ENCODE measurements at regions not wholly inside any gene's neighbourhood (a gene's known extent, or its start where the extent isn't known, plus 50 kb on each side); places are given as distances from the start of the nearest gene placed in this dataset.
A peak's percentile ranks its signal among the peaks of the same experiment; 100 is the strongest.

DNA sequence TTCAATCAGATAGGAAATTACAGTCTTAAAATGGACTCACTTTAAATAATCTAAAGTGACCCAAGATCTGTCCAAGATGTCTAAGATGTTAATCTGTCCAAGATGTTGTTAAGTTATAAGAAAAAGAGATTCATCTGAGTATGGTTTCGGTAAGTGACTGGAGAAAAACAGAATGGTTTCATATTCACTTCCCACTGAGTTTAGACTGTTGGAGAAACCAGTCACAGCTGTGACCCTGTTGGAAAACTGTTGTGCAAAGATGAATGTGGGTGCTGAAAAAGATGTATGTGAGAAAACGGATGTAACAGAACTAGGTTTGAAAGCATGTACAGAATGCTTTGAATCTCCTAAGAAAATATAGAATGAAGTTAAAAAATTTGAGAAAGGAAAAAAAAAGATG, 325.9 kb downstream of the COL12A1 start:
- DNase-seq (ENCODE audit: low read depth) = peak; percentile 16
- no peak overlapping the region for H3K4me3 ChIP-seq (ENCODE audit: control insufficient read depth, low read depth, low read length)
- TF ChIP-seq, protein P1, sequence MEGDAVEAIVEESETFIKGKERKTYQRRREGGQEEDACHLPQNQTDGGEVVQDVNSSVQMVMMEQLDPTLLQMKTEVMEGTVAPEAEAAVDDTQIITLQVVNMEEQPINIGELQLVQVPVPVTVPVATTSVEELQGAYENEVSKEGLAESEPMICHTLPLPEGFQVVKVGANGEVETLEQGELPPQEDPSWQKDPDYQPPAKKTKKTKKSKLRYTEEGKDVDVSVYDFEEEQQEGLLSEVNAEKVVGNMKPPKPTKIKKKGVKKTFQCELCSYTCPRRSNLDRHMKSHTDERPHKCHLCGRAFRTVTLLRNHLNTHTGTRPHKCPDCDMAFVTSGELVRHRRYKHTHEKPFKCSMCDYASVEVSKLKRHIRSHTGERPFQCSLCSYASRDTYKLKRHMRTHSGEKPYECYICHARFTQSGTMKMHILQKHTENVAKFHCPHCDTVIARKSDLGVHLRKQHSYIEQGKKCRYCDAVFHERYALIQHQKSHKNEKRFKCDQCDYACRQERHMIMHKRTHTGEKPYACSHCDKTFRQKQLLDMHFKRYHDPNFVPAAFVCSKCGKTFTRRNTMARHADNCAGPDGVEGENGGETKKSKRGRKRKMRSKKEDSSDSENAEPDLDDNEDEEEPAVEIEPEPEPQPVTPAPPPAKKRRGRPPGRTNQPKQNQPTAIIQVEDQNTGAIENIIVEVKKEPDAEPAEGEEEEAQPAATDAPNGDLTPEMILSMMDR (conservative IDR thresholded peaks at IDR 0.05; ENCODE audit: control insufficient read depth, insufficient read depth, low read depth, low read length) = no peak

DNA sequence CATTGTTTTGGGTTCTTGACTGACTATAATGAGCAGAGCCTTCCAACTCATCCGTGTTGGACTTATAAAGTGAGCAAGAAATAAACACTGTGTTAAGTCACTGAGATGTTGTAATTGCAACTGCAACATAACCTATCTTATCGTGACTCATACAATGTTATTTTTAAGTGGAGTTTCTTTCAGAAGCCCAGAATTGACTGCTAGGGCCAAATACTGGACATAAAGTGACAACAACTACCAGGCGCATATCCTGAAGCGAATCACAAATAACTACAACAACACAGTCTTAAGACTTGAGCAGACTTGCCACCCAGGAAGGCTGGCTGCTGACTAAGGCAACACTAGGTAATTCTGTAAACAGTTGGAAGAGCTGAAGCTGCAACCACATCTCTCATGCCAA, 326.6 kb downstream of the COL12A1 start:
- H3K4me3 ChIP-seq (ENCODE audit: control insufficient read depth, low read depth, low read length) = no peak overlapping the region
- peak; percentile 92 for DNase-seq (ENCODE audit: low read depth)
- TF ChIP-seq, protein P1 (conservative IDR thresholded peaks at IDR 0.05; ENCODE audit: control insufficient read depth, insufficient read depth, low read depth, low read length) = no peak

GRCh38 chr6:74875193-74875592, 330.7 kb downstream of the COL12A1 start:
- DNase-seq (ENCODE audit: low read depth) = no peak
- TF ChIP-seq, protein P1 (conservative IDR thresholded peaks at IDR 0.05; ENCODE audit: control insufficient read depth, insufficient read depth, low read depth, low read length) = no peak
- no peak overlapping the region for H3K4me3 ChIP-seq (ENCODE audit: control insufficient read depth, low read depth, low read length)

- H3K4me3 ChIP-seq (ENCODE audit: control insufficient read depth, low read depth, low read length) = no peak overlapping the region
- no peak for DNase-seq (ENCODE audit: low read depth)
- TF ChIP-seq, protein P1 (conservative IDR thresholded peaks at IDR 0.05; ENCODE audit: control insufficient read depth, insufficient read depth, low read depth, low read length) = no peak
Observed at GRCh38 chr6:74872754-74873476, 332.9 kb downstream of the COL12A1 start.

DNA sequence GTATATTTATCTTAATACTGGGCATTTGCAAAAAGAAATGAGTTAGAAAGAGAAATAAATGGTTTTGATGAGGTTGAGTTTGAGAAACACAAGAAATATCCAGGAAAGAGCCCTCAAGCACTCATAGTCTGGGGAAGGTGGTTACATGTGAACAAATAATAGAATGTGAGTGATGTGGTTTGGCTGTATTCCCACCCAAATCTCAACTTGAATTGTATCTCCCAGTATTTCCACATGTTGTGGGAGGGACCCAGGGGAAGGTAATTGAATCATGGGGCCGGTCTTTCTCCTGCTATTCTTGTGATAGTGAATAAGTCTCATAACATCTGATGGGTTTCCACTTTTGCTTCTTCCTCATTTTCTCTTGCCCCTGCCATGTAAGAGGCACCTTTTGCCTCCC, 334.1 kb downstream of the COL12A1 start:
- H3K4me3 ChIP-seq (ENCODE audit: control insufficient read depth, low read depth, low read length) = no peak overlapping the region
- DNase-seq (ENCODE audit: low read depth) = peak; percentile 82
- TF ChIP-seq, protein P1 (conservative IDR thresholded peaks at IDR 0.05; ENCODE audit: control insufficient read depth, insufficient read depth, low read depth, low read length) = no peak

DNA sequence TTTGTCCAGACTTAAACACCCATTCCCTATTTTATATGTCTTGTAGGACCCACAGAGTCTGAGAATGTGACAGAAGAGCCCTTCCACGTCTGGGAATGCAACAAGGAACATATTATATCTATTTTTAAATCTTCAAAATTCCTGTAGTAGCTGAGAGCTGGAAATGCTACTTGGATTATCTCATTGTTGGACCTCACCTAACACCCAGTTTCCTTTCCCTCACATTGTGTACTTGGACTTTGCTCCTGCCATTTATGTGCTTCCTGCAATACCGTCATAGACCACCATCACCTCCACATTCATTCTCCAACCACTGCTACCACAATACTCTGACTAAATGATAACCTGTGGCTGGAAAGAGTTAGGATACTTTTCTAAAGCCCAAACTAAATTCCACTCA, 335.4 kb downstream of the COL12A1 start:
- peak; percentile 18 for DNase-seq (ENCODE audit: low read depth)
- no peak overlapping the region for H3K4me3 ChIP-seq (ENCODE audit: control insufficient read depth, low read depth, low read length)
- TF ChIP-seq, protein P1 (conservative IDR thresholded peaks at IDR 0.05; ENCODE audit: control insufficient read depth, insufficient read depth, low read depth, low read length) = peak; percentile 19

All from fibroblast of mammary gland (primary cell).